Ishikawa (cell line): ENCODE measurements at regions not wholly inside any gene's neighbourhood (a gene's known extent, or its start where the extent isn't known, plus 50 kb on each side); places are given as distances from the start of the nearest gene placed in this dataset.

Source experiments
- CEBPB ChIP-seq: IDR thresholded peaks from 2 replicates; pipeline ENCODE4 v1.6.1; 2012
- EP300 ChIP-seq: IDR thresholded peaks from 2 replicates; pipeline ENCODE4 v1.6.1; 2012; ENCODE audit warnings: borderline replicate concordance
- NFIC ChIP-seq: IDR thresholded peaks from 2 replicates; pipeline ENCODE4 v1.6.1; 2012
- RAD21 ChIP-seq: IDR thresholded peaks from 2 replicates; pipeline ENCODE4 v1.6.1; 2012; ENCODE audit warnings: low read depth
- TAF1 ChIP-seq: IDR thresholded peaks from 2 replicates; pipeline ENCODE4 v1.6.1; 2012; ENCODE audit warnings: low read depth, mild to moderate bottlenecking
- TCF12 ChIP-seq: IDR thresholded peaks from 2 replicates; pipeline ENCODE4 v1.6.1; 2012; ENCODE audit warnings: low read depth
- TF ChIP-seq, protein P1 (sequence below): IDR thresholded peaks from 2 replicates; pipeline ENCODE4 v1.6.1; 2012
- TF ChIP-seq, protein P2 (sequence below): IDR thresholded peaks from 2 replicates; pipeline ENCODE4 v1.6.1; 2012; ENCODE audit warnings: low read depth, mild to moderate bottlenecking

DNA sequence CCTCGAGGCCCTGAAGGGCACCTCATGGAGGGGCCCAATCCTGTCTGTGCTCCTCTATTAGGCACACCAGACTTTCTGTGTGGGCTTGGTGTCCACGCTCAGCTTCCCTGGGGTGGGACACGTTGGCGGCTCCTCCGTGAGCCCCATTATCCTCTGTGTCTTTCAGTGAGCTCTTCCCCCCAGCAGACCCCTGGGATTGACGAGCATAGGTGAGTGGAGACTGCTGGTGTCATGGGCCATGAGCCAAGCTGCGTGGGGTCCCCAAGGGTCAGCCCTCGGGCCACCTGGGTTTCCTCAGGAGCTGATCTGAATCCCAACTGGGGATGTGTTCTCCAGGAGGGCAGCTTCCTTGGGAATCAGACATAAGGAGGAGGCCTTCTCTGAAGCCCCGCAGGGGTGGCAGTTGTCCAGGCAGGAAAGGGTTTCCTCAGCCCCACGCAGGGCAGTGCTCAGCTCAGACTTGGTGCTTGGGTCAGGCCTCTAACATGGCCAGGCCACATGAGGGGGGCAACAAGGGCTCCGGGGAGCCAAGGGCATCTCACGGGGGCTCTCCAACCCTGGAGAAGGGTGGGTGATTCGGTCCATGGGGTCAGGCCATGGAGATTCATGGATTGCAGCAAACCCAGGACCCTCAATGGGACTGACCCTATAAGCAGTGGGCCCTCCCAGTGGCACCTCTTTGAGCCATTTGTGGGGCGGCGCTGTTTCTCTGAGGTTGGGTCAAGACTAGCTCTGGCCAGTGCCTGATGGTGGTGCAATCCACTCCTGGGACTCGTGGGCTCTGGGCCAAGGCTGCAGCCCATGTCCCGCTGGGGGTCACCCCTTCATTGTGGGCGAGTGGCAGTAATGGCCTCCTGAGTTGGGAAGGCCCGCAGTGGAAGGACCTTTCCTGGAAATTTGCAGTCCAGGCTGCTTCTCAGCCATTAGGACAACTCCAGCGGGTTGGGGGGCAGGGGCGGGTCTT is 222.5 kb downstream of the SNRPN start:
- no peak for TF ChIP-seq EP300
- TF ChIP-seq RAD21, result no peak
- no peak for TF ChIP-seq TAF1
- TF ChIP-seq CEBPB, result no peak
- TF ChIP-seq TCF12, result no peak
- TF ChIP-seq, protein P1, sequence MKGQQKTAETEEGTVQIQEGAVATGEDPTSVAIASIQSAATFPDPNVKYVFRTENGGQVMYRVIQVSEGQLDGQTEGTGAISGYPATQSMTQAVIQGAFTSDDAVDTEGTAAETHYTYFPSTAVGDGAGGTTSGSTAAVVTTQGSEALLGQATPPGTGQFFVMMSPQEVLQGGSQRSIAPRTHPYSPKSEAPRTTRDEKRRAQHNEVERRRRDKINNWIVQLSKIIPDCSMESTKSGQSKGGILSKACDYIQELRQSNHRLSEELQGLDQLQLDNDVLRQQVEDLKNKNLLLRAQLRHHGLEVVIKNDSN, result no peak
- no peak for TF ChIP-seq NFIC
- TF ChIP-seq, protein P2, sequence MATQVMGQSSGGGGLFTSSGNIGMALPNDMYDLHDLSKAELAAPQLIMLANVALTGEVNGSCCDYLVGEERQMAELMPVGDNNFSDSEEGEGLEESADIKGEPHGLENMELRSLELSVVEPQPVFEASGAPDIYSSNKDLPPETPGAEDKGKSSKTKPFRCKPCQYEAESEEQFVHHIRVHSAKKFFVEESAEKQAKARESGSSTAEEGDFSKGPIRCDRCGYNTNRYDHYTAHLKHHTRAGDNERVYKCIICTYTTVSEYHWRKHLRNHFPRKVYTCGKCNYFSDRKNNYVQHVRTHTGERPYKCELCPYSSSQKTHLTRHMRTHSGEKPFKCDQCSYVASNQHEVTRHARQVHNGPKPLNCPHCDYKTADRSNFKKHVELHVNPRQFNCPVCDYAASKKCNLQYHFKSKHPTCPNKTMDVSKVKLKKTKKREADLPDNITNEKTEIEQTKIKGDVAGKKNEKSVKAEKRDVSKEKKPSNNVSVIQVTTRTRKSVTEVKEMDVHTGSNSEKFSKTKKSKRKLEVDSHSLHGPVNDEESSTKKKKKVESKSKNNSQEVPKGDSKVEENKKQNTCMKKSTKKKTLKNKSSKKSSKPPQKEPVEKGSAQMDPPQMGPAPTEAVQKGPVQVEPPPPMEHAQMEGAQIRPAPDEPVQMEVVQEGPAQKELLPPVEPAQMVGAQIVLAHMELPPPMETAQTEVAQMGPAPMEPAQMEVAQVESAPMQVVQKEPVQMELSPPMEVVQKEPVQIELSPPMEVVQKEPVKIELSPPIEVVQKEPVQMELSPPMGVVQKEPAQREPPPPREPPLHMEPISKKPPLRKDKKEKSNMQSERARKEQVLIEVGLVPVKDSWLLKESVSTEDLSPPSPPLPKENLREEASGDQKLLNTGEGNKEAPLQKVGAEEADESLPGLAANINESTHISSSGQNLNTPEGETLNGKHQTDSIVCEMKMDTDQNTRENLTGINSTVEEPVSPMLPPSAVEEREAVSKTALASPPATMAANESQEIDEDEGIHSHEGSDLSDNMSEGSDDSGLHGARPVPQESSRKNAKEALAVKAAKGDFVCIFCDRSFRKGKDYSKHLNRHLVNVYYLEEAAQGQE, result no peak
